ENCODE measurements at regions not wholly inside any gene's neighbourhood (a gene's known extent, or its start where the extent isn't known, plus 50 kb on each side); places are given as distances from the start of the nearest gene placed in this dataset.

DNA sequence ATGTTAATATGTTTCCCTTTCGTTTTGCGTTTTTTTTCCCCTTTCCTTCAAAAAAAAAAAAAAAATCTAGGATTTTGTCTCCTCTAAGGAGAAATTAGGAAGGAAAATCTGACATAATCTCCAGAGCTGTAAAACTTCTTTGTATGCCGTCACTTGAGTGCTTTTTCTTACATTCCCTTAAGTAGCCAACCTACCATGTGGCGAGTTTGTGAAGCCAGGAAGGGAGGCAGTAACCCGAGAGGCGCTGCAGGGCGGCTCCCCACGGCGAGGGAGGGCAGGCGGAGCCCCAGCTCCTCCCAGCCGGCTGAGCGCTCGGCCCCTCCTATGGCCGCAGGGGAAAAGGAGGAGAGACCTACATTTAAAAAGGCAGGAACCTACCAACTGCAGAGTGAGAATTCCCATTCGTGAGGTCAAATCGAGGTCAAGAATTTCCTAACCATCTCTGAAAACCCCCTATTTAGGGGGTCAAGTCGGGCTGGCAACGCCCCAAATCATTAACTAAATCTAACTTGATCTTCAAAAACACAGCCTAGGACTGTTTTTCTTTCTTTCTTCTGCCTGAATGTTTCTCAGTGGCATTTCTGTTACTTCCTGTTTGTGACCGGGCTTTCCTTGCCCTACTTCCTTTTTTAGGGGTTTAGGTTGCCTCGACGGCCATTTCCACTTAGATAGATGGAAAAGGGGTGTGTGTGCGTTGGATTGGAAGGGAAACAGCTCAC is 345.1 kb upstream of the KLF3 start:
- peak; percentile 93 to 97 (median 96) for DNase-seq
- no peaks in the 10 kb centered on the region for H3K36me3 ChIP-seq (ENCODE audit: control insufficient read depth in 2 of 3, insufficient read depth in 3 of 3, low read length in 3 of 3)
- H3K27me3 ChIP-seq (ENCODE audit: control insufficient read depth, insufficient read depth, low read length) = no peaks in the 10 kb centered on the region
- TF ChIP-seq, protein P1, sequence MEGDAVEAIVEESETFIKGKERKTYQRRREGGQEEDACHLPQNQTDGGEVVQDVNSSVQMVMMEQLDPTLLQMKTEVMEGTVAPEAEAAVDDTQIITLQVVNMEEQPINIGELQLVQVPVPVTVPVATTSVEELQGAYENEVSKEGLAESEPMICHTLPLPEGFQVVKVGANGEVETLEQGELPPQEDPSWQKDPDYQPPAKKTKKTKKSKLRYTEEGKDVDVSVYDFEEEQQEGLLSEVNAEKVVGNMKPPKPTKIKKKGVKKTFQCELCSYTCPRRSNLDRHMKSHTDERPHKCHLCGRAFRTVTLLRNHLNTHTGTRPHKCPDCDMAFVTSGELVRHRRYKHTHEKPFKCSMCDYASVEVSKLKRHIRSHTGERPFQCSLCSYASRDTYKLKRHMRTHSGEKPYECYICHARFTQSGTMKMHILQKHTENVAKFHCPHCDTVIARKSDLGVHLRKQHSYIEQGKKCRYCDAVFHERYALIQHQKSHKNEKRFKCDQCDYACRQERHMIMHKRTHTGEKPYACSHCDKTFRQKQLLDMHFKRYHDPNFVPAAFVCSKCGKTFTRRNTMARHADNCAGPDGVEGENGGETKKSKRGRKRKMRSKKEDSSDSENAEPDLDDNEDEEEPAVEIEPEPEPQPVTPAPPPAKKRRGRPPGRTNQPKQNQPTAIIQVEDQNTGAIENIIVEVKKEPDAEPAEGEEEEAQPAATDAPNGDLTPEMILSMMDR (IDR thresholded peaks at IDR 0.05; ENCODE audit: borderline replicate concordance, extremely low read depth, insufficient read depth) = no peak
- no peaks in the 10 kb centered on the region for H3K9me3 ChIP-seq (ENCODE audit: control insufficient read depth in 2 of 3, insufficient read depth in 1 of 3, low read length in 3 of 3)
- FAIRE-seq = peak; percentile 44
- peak overlapping the region; percentile 28 to 75 (median 45) for H3K4me3 ChIP-seq (ENCODE audit: low read length in 3 of 3)
- peaks cover 8 to 21% (median 12%) of the 10 kb centered on the region in 3 donors for H3K4me1 ChIP-seq (ENCODE audit: control insufficient read depth in 2 of 3, insufficient read depth in 2 of 3, low read depth in 1 of 3, low read length in 3 of 3)
- peak overlapping the region; percentile 11 to 75 (median 46) for H3K9ac ChIP-seq (ENCODE audit: low read length in 3 of 3)
- H3K27ac ChIP-seq (ENCODE audit: low read depth in 2 of 2, low read length in 2 of 2) = peak overlapping the region; percentile 78 to 94
- intact Hi-C loops (cut with DNase I) = no loop called here

- FAIRE-seq = peak; percentile 23
- Histone ChIP-seq H3K4me1 (ENCODE audit: control insufficient read depth in 2 of 3, insufficient read depth in 2 of 3, low read depth in 1 of 3, low read length in 3 of 3) (peaks cover 8 to 21% (median 12%) of the 10 kb centered on the region in 3 donors), H3K9me3 (ENCODE audit: control insufficient read depth in 2 of 3, insufficient read depth in 1 of 3, low read length in 3 of 3) (no peaks in the 10 kb centered on the region), H3K9ac (ENCODE audit: low read length in 3 of 3) (peak overlapping the region in 2 of 3 donors; percentile 51 to 75), H3K27me3 (ENCODE audit: control insufficient read depth, insufficient read depth, low read length) (no peaks in the 10 kb centered on the region), H3K27ac (ENCODE audit: low read depth in 2 of 2, low read length in 2 of 2) (peak overlapping the region; percentile 78 to 94), H3K4me3 (ENCODE audit: low read length in 3 of 3) (peak overlapping the region; percentile 28 to 75 (median 45)), H3K36me3 (ENCODE audit: control insufficient read depth in 2 of 3, insufficient read depth in 3 of 3, low read length in 3 of 3) (no peaks in the 10 kb centered on the region)
- DNase-seq = peak; percentile 93 to 97 (median 96)
- TF ChIP-seq, protein P1 (IDR thresholded peaks at IDR 0.05; ENCODE audit: borderline replicate concordance, extremely low read depth, insufficient read depth) = peak; percentile 98
- intact Hi-C loops (cut with DNase I) = loop anchor here (10.0 kb wide), 1 partner anchor 355 kb away; no protein-coding TSS in a partner anchor
Observed at GRCh38 chr4:38319456-38320342, 344.3 kb upstream of the KLF3 start.

GRCh38 chr4:38320343-38320695 is 343.7 kb upstream of the KLF3 start:
- no peaks in the 10 kb centered on the region for H3K9me3 ChIP-seq (ENCODE audit: control insufficient read depth in 2 of 3, insufficient read depth in 1 of 3, low read length in 3 of 3)
- intact Hi-C loops (cut with DNase I) = loop anchor here (10.0 kb wide), 1 partner anchor 354 kb away; no protein-coding TSS in a partner anchor
- H3K36me3 ChIP-seq (ENCODE audit: control insufficient read depth in 2 of 3, insufficient read depth in 3 of 3, low read length in 3 of 3) = no peaks in the 10 kb centered on the region
- no peaks in the 10 kb centered on the region for H3K27me3 ChIP-seq (ENCODE audit: control insufficient read depth, insufficient read depth, low read length)
- DNase-seq (peak in 2 of 5 donors; percentile 32 to 37), FAIRE-seq (no peak)
- H3K27ac ChIP-seq (ENCODE audit: low read depth in 2 of 2, low read length in 2 of 2) = peak overlapping the region in 1 of 2 donors; percentile 46
- TF ChIP-seq, protein P1 (IDR thresholded peaks at IDR 0.05; ENCODE audit: borderline replicate concordance, extremely low read depth, insufficient read depth) = no peak
- H3K4me3 ChIP-seq (ENCODE audit: low read length in 3 of 3) = no peak overlapping the region
- H3K4me1 ChIP-seq (ENCODE audit: control insufficient read depth in 2 of 3, insufficient read depth in 2 of 3, low read depth in 1 of 3, low read length in 3 of 3) = peaks cover 8 to 21% (median 12%) of the 10 kb centered on the region in 3 donors
- peak overlapping the region in 1 of 3 donors; percentile 51 for H3K9ac ChIP-seq (ENCODE audit: low read length in 3 of 3)

Data from kidney (tissue), 13 donors.